ENCODE measurements at regions not wholly inside any gene's neighbourhood (a gene's known extent, or its start where the extent isn't known, plus 50 kb on each side); places are given as distances from the start of the nearest gene placed in this dataset.
"Not testable (repeated sequence)": the region's sequence is repeated elsewhere in the genome, so short reads cannot be mapped to it uniquely, and the experiment has no call there.

DNA sequence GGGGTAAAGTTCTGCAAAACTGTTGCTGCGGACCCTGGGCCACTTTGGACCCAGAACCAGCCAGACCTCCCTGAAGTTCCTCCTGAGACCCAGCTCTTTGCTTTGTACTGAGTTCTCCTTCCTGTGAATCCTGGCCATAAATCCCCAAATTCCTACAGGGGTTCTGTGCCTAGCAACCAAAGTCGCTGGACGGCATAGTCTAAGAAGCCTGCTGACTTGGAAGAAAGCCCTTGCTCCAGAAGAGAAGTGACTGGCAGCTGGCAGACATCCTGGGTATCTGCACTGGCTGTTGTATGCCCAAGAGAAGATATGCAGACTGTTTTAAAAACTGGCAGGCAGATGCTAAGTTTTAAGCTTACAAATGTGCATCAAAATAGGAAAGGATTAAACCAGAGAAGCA lies 99.9 kb upstream of the SLC24A4 start:
- Histone ChIP-seq H3K4me1 (ENCODE audit: control insufficient read depth in 1 of 2, insufficient read depth in 1 of 2, low read depth in 1 of 2, low read length in 1 of 2) (no peaks in the 10 kb centered on the region), H3K9me3 (no peaks in the 10 kb centered on the region), H3K4me3 (ENCODE audit: low read depth in 1 of 2, low read length in 1 of 2) (no peak overlapping the region), H3K36me3 (no peaks in the 10 kb centered on the region), H3K27me3 (peaks cover 26% of the 10 kb centered on the region), H3K27ac (no peak overlapping the region)
- TF ChIP-seq, protein P1, sequence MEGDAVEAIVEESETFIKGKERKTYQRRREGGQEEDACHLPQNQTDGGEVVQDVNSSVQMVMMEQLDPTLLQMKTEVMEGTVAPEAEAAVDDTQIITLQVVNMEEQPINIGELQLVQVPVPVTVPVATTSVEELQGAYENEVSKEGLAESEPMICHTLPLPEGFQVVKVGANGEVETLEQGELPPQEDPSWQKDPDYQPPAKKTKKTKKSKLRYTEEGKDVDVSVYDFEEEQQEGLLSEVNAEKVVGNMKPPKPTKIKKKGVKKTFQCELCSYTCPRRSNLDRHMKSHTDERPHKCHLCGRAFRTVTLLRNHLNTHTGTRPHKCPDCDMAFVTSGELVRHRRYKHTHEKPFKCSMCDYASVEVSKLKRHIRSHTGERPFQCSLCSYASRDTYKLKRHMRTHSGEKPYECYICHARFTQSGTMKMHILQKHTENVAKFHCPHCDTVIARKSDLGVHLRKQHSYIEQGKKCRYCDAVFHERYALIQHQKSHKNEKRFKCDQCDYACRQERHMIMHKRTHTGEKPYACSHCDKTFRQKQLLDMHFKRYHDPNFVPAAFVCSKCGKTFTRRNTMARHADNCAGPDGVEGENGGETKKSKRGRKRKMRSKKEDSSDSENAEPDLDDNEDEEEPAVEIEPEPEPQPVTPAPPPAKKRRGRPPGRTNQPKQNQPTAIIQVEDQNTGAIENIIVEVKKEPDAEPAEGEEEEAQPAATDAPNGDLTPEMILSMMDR (IDR thresholded peaks at IDR 0.05) = no peak

- Histone ChIP-seq H3K4me1 (ENCODE audit: control insufficient read depth in 1 of 2, insufficient read depth in 1 of 2, low read depth in 1 of 2, low read length in 1 of 2) (no peaks in the 10 kb centered on the region), H3K27ac (no peak overlapping the region), H3K27me3 (peaks cover 26% of the 10 kb centered on the region), H3K9me3 (no peaks in the 10 kb centered on the region), H3K36me3 (no peaks in the 10 kb centered on the region), H3K4me3 (ENCODE audit: low read depth in 1 of 2, low read length in 1 of 2) (no peak overlapping the region)
- TF ChIP-seq, protein P1 (IDR thresholded peaks at IDR 0.05) = no peak
Observed at GRCh38 chr14:92224358-92224954, 98.5 kb upstream of the SLC24A4 start.

DNA sequence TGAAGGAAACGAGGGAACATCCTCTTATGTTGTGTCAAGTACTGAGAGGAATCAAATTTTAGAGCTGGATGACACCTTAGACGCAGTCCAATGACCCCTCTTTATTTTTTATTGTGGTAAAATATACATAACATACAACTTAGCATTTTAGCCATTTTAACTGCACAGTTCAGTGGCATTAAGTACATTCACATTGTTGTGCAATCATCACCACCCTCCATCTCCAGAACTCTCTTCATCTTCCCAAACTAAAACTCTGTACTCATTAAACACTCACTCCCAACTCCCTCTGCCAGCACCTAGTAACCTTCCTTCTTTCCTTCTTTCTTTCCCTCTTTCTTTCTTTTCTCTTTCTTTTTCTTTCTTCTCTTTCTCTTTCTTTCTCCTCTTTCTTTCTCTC lies 97.2 kb upstream of the SLC24A4 start:
- TF ChIP-seq, protein P1 (IDR thresholded peaks at IDR 0.05) = no peak
- Histone ChIP-seq H3K27ac (no peak overlapping the region), H3K36me3 (no peaks in the 10 kb centered on the region), H3K4me3 (ENCODE audit: low read depth in 1 of 2, low read length in 1 of 2) (no peak overlapping the region), H3K9me3 (no peaks in the 10 kb centered on the region), H3K4me1 (ENCODE audit: control insufficient read depth in 1 of 2, insufficient read depth in 1 of 2, low read depth in 1 of 2, low read length in 1 of 2) (no peaks in the 10 kb centered on the region), H3K27me3 (peaks cover 26% of the 10 kb centered on the region)

DNA sequence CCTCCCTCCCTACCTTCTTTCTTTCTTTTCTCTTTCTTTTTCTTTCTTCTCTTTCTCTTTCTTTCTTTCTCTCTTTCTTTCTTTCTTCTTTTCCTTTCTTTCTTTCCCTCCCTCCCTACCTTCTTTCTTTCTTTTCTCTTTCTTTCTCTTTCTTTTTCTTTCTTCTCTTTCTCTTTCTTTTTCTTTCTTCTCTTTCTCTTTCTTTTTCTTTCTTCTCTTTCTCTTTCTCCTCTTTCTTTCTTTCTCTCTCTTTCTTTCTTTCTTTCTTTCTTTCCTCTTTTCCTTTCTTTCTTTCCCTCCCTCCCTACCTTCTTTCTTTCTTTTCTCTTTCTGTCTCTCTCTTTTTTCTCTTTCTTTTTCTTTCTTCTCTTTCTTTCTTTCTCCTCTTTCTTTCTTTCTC lies 96.8 kb upstream of the SLC24A4 start:
- peaks cover 26% of the 10 kb centered on the region for H3K27me3 ChIP-seq

DNA sequence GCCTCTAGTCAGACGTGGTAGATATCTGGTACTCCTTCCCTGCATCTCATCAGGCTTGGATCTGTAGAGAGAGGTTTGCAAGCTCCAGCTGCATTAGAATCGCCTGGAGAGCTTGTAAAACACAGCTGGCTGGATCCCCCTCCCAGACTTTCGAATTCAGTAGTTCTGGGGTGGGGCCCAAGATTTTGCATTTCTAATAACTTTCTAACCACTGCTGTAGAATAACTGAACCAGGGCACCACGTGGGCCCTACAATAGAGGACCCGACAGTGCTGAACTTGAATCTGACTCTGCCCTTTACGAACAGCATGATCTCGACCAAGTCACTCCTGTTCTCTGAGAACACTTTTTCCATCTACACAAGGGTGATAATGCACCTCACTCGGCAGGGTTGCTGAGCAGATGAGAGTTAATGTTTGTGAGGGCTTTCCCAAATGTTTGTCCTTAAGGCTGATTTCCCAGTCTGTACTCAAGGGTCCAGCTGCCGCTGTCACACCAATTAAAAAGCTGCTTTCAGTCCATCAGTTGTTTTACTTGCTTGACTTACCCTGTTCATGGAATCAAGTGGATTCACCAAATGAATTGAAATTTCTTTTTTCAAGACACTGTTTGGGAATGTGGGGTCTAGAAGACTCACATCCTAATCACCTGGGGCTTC lies 86.6 kb upstream of the SLC24A4 start:
- H3K27ac ChIP-seq = no peak overlapping the region
- H3K4me3 ChIP-seq (ENCODE audit: low read depth in 1 of 2, low read length in 1 of 2) = no peak overlapping the region
- H3K36me3 ChIP-seq = no peaks in the 10 kb centered on the region
- H3K9me3 ChIP-seq = no peaks in the 10 kb centered on the region
- TF ChIP-seq, protein P1 (IDR thresholded peaks at IDR 0.05) = no peak
- no peaks in the 10 kb centered on the region for H3K4me1 ChIP-seq (ENCODE audit: control insufficient read depth in 1 of 2, insufficient read depth in 1 of 2, low read depth in 1 of 2, low read length in 1 of 2)
- no peaks in the 10 kb centered on the region for H3K27me3 ChIP-seq

More for the DNA sequence above, 96.8 kb upstream of the SLC24A4 start:
- not testable (repeated sequence) for H3K9me3 ChIP-seq; H3K27ac ChIP-seq; H3K4me1 ChIP-seq (ENCODE audit: control insufficient read depth in 1 of 2, insufficient read depth in 1 of 2, low read depth in 1 of 2, low read length in 1 of 2); H3K36me3 ChIP-seq; H3K4me3 ChIP-seq (ENCODE audit: low read depth in 1 of 2, low read length in 1 of 2)

- Histone ChIP-seq H3K9me3 (no peaks in the 10 kb centered on the region), H3K27ac (no peak overlapping the region), H3K36me3 (no peaks in the 10 kb centered on the region), H3K4me1 (ENCODE audit: control insufficient read depth in 1 of 2, insufficient read depth in 1 of 2, low read depth in 1 of 2, low read length in 1 of 2) (peaks cover under 1 to 5% of the 10 kb centered on the region in 2 experiments), H3K27me3 (no peaks in the 10 kb centered on the region), H3K4me3 (ENCODE audit: low read depth in 1 of 2, low read length in 1 of 2) (no peak overlapping the region)
- TF ChIP-seq, protein P1 (IDR thresholded peaks at IDR 0.05) = no peak
Observed at GRCh38 chr14:92240658-92241057, 82.3 kb upstream of the SLC24A4 start.
